Naive thymus-derived CD4-positive, alpha-beta T cell (primary cell): ENCODE measurements at regions not wholly inside any gene's neighbourhood (a gene's known extent, or its start where the extent isn't known, plus 50 kb on each side); places are given as distances from the start of the nearest gene placed in this dataset.

Experiments
- ATAC-seq: fragments of 150-1000 bp; cut with Tn5 transposase; 2 replicates; pipeline ENCODE4 v1.10.0; 2021; ENCODE audit warnings: mild to moderate bottlenecking, moderate library complexity
- CTCF ChIA-PET: fragments of 350-600 bp; sonication (Branson Sonifier 250); formaldehyde crosslinking; loops from one replicate; lab custom pipeline; 2021; ENCODE audit warnings: antibody characterized with exemption; lab: Charles Lee
- POLR2A ChIA-PET: fragments of 350-600 bp; sonication (Branson Sonifier 250); formaldehyde crosslinking; loops from one replicate; lab custom pipeline; 2021; ENCODE audit warnings: antibody characterized with exemption, inconsistent platforms; lab: Charles Lee
- DNase-seq, 9 donors: peaks; one replicate each; pipeline versions ENCODE4 v3.0.0 to v3.0.0-alpha.2; 2020 to 2022; ENCODE audit warnings: mixed read lengths in 1 of 9
- H3K27ac ChIP-seq: one replicate; pipeline ENCODE4 v1.7.0; 2013; ENCODE audit warnings: mild to moderate bottlenecking, low read depth, low read length, moderate library complexity
- H3K27me3 ChIP-seq, 2 donors: one replicate each; pipeline ENCODE4 v1.7.0; 2013; ENCODE audit warnings: low read length in 2 of 2, mild to moderate bottlenecking in 2 of 2, moderate library complexity in 2 of 2; ENCODE audit not compliant: control insufficient read depth in 2 of 2, insufficient read depth in 2 of 2
- H3K36me3 ChIP-seq, 3 experiments: 1 replicate in 2 of 3; 2 replicates in 1 of 3; pipeline ENCODE4 v1.7.0; 2013; ENCODE audit warnings: low read length in 3 of 3, mild to moderate bottlenecking in 3 of 3, moderate library complexity in 1 of 3; ENCODE audit not compliant: insufficient read depth in 3 of 3, control insufficient read depth in 2 of 3
- H3K4me1 ChIP-seq, 2 donors: one replicate each; pipeline ENCODE4 v1.7.0; 2013; ENCODE audit warnings: low read length in 2 of 2, mild to moderate bottlenecking in 2 of 2, moderate library complexity in 1 of 2; ENCODE audit not compliant: control insufficient read depth in 2 of 2, insufficient read depth in 2 of 2
- H3K4me3 ChIP-seq: 2 replicates; pipeline ENCODE4 v1.7.0; 2013; ENCODE audit warnings: mild to moderate bottlenecking, low read length
- H3K9me3 ChIP-seq, 3 experiments: 1 replicate in 2 of 3; 2 replicates in 1 of 3; pipeline ENCODE4 v1.7.0; 2013; ENCODE audit warnings: low read length in 3 of 3; ENCODE audit not compliant: control insufficient read depth in 2 of 3
- H3K27ac Mint-ChIP-seq, 9 donors: one replicate each; pipeline ENCODE4 v1.8.0; 2020 to 2022; ENCODE audit warnings: mixed read lengths in 9 of 9, mild to moderate bottlenecking in 8 of 9, moderate library complexity in 5 of 9, inconsistent platforms in 2 of 9
- H3K27me3 Mint-ChIP-seq, 5 donors: one replicate each; pipeline ENCODE4 v1.8.0; 2021 to 2022; ENCODE audit warnings: mixed read lengths in 5 of 5, mild to moderate bottlenecking in 1 of 5
- H3K36me3 Mint-ChIP-seq, 5 donors: one replicate each; pipeline ENCODE4 v1.8.0; 2020 to 2022; ENCODE audit warnings: mixed read lengths in 5 of 5, mild to moderate bottlenecking in 3 of 5, inconsistent platforms in 1 of 5
- H3K4me1 Mint-ChIP-seq, 7 donors: one replicate each; pipeline ENCODE4 v1.8.0; 2020 to 2022; ENCODE audit warnings: mixed read lengths in 7 of 7, mild to moderate bottlenecking in 3 of 7, inconsistent platforms in 1 of 7
- H3K4me3 Mint-ChIP-seq, 10 donors: one replicate each; pipeline ENCODE4 v1.8.0; 2020 to 2022; ENCODE audit warnings: mild to moderate bottlenecking in 10 of 10, mixed read lengths in 10 of 10, moderate library complexity in 6 of 10, inconsistent platforms in 2 of 10
- H3K9me3 Mint-ChIP-seq, 11 donors: one replicate each; pipeline ENCODE4 v1.8.0; 2020 to 2022; ENCODE audit warnings: mixed read lengths in 11 of 11, mild to moderate bottlenecking in 4 of 11, inconsistent platforms in 1 of 11, moderate library complexity in 1 of 11
- intact Hi-C, 2 donors: fragments of 100-400 bp; cut with micrococcal nuclease; formaldehyde crosslinking; loops; one replicate each; pipeline ENCODE4 v1.15.1; 2023

DNA sequence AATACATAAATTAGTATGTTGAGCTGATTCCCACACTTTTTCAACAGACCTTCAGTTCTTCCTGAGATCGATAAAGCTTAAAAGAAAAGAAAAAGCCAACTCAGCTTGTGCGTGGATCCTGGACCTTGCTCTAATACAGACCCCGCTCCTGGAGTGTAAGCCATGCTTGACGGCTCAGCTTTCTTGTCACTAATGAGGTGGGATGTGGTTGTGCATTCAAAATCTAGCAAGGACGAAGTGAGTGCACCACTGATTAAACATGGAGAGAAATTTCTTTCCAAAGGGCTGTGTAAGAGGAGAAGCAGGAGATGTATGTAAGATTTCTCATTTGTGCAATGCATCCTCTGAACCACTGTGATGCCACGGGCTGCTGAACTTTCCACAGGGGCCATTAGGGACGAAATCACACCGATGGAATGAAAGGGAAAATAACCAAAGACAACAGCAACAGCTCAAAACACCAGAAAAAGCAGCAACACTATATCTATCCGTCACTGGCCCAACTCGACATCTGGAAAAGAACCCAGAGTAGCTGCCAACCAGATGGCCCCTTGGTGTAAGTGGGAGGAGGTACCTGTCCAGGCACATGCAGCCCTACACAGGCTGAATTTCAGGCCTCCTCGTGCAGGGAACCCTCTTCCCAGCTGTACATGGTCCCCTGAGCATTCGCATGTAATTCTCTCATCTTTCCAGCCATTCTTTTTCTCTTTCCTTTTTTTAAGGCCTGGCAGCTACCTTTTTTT, 178.9 kb downstream of the SREK1 start:
- H3K4me3 Mint-ChIP-seq: no peak overlapping the region
- ChIA-PET CTCF (interaction anchor here (1.8 kb wide), 1 partner anchor 15 kb away, joined by 5 read pairs; no protein-coding TSS in a partner anchor), POLR2A (no interaction called here)
- ATAC-seq: no peak
- no peaks in the 10 kb centered on the region for H3K4me1 ChIP-seq
- H3K27me3 Mint-ChIP-seq: peaks cover 0 to 34% (median 12%) of the 10 kb centered on the region in 5 donors
- H3K27me3 ChIP-seq: no peaks in the 10 kb centered on the region
- H3K4me1 Mint-ChIP-seq: peaks cover 0 to 1% (median 0%) of the 10 kb centered on the region in 7 donors
- no peaks in the 10 kb centered on the region for H3K9me3 Mint-ChIP-seq
- H3K9me3 ChIP-seq: no peaks in the 10 kb centered on the region
- no peak for DNase-seq
- no peak overlapping the region for H3K27ac ChIP-seq
- H3K4me3 ChIP-seq: no peak overlapping the region
- H3K27ac Mint-ChIP-seq: no peak overlapping the region
- H3K36me3 Mint-ChIP-seq: no peaks in the 10 kb centered on the region
- intact Hi-C loops: no loop called here
- no peaks in the 10 kb centered on the region for H3K36me3 ChIP-seq

DNA sequence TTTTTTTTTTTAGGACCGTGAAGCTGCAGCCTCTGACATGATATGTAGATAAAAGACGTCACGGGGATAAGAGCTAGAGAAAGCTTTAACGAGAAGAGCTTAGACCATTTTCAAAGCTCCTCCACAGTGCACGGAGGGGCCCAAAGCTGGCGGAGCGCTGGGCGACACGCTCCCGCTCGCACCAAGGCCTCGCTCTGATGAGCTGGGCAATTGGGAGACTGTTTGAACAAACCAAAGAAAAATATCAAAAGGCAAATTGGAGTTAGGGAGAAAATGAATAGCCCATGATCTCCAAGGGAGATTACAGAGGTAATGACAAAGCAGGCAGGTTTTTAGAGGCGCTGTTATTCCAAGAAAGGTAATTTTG, 179.4 kb downstream of the SREK1 start:
- Mint-ChIP-seq H3K36me3 (peaks cover 0 to 1% (median 0%) of the 10 kb centered on the region in 5 donors), H3K4me1 (peaks cover 0 to 1% (median 0%) of the 10 kb centered on the region in 7 donors), H3K4me3 (no peak overlapping the region), H3K27me3 (peaks cover 0 to 34% (median 12%) of the 10 kb centered on the region in 5 donors), H3K9me3 (peaks cover 0 to 4% (median 0%) of the 10 kb centered on the region in 11 donors), H3K27ac (no peak overlapping the region)
- ChIA-PET CTCF (interaction anchor here (1.8 kb wide), 1 partner anchor 15 kb away, joined by 5 read pairs; no protein-coding TSS in a partner anchor), POLR2A (no interaction called here)
- Histone ChIP-seq H3K4me3 (no peak overlapping the region), H3K9me3 (no peaks in the 10 kb centered on the region), H3K27ac (no peak overlapping the region), H3K36me3 (no peaks in the 10 kb centered on the region), H3K4me1 (no peaks in the 10 kb centered on the region), H3K27me3 (no peaks in the 10 kb centered on the region)
- intact Hi-C loops: no loop called here
- no peak for ATAC-seq
- DNase-seq: no peak

DNA sequence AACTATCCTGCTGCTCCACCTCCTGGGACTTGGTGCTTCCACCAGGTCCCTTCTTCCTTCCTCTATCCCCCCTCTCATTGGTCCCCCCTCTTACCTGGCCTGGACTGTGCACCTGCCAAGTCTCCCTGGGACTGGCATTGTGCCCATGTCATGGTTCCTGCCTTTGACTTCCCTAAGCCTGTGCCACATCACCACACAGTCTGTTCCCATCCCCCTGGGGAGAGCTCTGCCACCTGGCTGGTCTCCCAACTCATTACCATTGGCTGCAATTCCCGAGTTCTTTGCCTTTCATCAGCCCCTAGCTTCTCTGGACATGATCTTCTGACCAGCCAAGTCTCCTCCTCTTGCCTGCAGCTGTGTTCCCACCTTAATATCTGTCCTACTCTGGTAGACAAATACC, 180.3 kb downstream of the SREK1 start:
- CTCF ChIA-PET: interaction anchor here (1.8 kb wide), 1 partner anchor 16 kb away, joined by 5 read pairs; no protein-coding TSS in a partner anchor
- Histone ChIP-seq H3K4me3 (no peak overlapping the region), H3K9me3 (no peaks in the 10 kb centered on the region), H3K36me3 (no peaks in the 10 kb centered on the region), H3K27me3 (no peaks in the 10 kb centered on the region), H3K4me1 (no peaks in the 10 kb centered on the region), H3K27ac (no peak overlapping the region)
- peaks cover 0 to 30% (median 12%) of the 10 kb centered on the region in 5 donors for H3K27me3 Mint-ChIP-seq
- no peak overlapping the region for H3K27ac Mint-ChIP-seq
- intact Hi-C loops: no loop called here
- ATAC-seq: no peak
- H3K4me3 Mint-ChIP-seq: no peak overlapping the region
- H3K9me3 Mint-ChIP-seq: peaks cover 0 to 6% (median 0%) of the 10 kb centered on the region in 11 donors
- no peak for DNase-seq
- H3K4me1 Mint-ChIP-seq: peaks cover 0 to 1% (median 0%) of the 10 kb centered on the region in 7 donors
- POLR2A ChIA-PET: no interaction called here
- H3K36me3 Mint-ChIP-seq: peaks cover 0 to 4% (median 0%) of the 10 kb centered on the region in 5 donors

DNA sequence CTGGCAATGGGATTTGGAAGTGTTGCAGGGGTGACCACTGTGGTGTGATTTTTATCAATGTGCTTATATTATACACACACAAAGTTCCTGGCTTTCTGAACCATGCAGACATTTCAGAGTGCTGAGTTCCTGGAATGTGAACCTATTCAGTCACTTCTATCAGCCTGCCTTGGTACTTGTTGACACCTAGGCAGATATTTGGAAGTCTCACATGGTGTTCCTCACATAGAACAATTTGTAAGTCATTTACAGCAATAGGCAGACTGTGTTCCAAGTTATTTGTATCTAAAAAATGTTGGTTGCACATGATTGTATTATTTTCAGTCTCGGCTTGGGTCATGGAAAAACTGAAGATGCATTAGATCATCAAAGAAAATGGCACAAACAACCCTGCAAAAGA, 182.2 kb downstream of the SREK1 start:
- no peak overlapping the region for H3K27ac Mint-ChIP-seq
- no peaks in the 10 kb centered on the region for H3K9me3 ChIP-seq
- H3K9me3 Mint-ChIP-seq: peaks cover 0 to 6% (median 0%) of the 10 kb centered on the region in 11 donors
- CTCF ChIA-PET: no interaction called here
- intact Hi-C loops: no loop called here
- no peak overlapping the region for H3K4me3 ChIP-seq
- H3K27me3 ChIP-seq: no peaks in the 10 kb centered on the region
- H3K27ac ChIP-seq: no peak overlapping the region
- peaks cover 0 to 2% (median 0%) of the 10 kb centered on the region in 7 donors for H3K4me1 Mint-ChIP-seq
- POLR2A ChIA-PET: no interaction called here
- ATAC-seq: no peak
- H3K27me3 Mint-ChIP-seq: peaks cover 0 to 26% (median 10%) of the 10 kb centered on the region in 5 donors
- no peak for DNase-seq
- no peaks in the 10 kb centered on the region for H3K36me3 ChIP-seq
- no peak overlapping the region for H3K4me3 Mint-ChIP-seq
- H3K36me3 Mint-ChIP-seq: peaks cover 0 to 4% (median 0%) of the 10 kb centered on the region in 5 donors
- no peaks in the 10 kb centered on the region for H3K4me1 ChIP-seq

DNA sequence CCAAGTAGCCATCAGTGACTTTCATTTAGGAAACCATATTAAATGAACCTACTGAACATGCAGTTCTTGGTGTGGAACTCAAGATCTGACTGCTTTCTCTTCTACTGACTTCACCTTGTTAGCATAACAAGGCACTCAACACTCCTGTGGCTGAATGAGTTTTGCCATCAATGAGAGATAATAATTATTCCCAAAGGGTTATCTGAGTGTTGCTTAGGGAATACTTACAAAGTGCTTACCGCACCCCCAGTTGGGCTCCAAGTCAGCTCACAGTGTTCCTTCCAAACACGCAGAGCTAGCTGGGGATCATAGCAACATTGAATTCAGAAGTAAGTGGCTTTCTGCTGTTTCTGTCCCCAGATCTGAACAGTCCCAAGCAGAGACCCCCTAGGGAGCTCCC, 182.9 kb downstream of the SREK1 start:
- H3K27ac Mint-ChIP-seq: no peak overlapping the region
- Histone ChIP-seq H3K4me1 (no peaks in the 10 kb centered on the region), H3K27me3 (no peaks in the 10 kb centered on the region), H3K9me3 (no peaks in the 10 kb centered on the region), H3K27ac (no peak overlapping the region), H3K36me3 (no peaks in the 10 kb centered on the region), H3K4me3 (no peak overlapping the region)
- H3K4me3 Mint-ChIP-seq: no peak overlapping the region
- DNase-seq (no peak), ATAC-seq (no peak)
- H3K27me3 Mint-ChIP-seq: peaks cover 0 to 18% (median 7%) of the 10 kb centered on the region in 5 donors
- peaks cover 0 to 2% (median 0%) of the 10 kb centered on the region in 7 donors for H3K4me1 Mint-ChIP-seq
- ChIA-PET CTCF (interaction anchor here (1.2 kb wide), 1 partner anchor 20 kb away, joined by 3 read pairs; no protein-coding TSS in a partner anchor), POLR2A (no interaction called here)
- H3K36me3 Mint-ChIP-seq: peaks cover 0 to 4% (median 0%) of the 10 kb centered on the region in 5 donors
- H3K9me3 Mint-ChIP-seq: peaks cover 0 to 10% (median 0%) of the 10 kb centered on the region in 11 donors
- intact Hi-C loops: no loop called here

DNA sequence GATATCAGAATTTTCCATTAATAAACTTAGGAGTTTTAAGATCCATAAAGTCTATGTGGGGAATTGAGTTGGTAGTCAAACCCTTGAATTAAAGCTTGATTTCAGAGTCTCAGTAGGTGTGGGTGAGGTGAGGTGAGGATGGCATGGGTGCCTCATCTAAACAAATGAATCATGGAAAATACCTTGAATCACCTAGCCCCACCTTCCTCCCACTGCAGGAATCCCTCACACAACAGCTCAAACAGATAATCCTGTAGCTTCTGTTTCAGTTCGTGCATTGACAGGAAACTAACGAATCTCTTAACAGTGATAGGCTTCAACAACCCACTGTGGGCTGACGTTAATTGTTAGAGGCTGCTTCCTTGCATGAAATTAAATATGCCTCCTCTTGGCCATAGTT, 185.0 kb downstream of the SREK1 start:
- Histone ChIP-seq H3K4me1 (no peaks in the 10 kb centered on the region), H3K27me3 (no peaks in the 10 kb centered on the region), H3K4me3 (no peak overlapping the region), H3K36me3 (no peaks in the 10 kb centered on the region), H3K9me3 (no peaks in the 10 kb centered on the region), H3K27ac (no peak overlapping the region)
- Mint-ChIP-seq H3K36me3 (peaks cover 0 to 4% (median 0%) of the 10 kb centered on the region in 5 donors), H3K9me3 (peaks cover 0 to 10% (median 0%) of the 10 kb centered on the region in 11 donors), H3K27me3 (peaks cover 4 to 9% (median 7%) of the 10 kb centered on the region in 5 donors), H3K27ac (no peak overlapping the region), H3K4me3 (no peak overlapping the region), H3K4me1 (peaks cover 0 to 2% (median 0%) of the 10 kb centered on the region in 7 donors)
- DNase-seq: no peak
- no peak for ATAC-seq
- ChIA-PET CTCF (no interaction called here), POLR2A (no interaction called here)
- intact Hi-C loops: no loop called here
